NT2/D1 (cell line): ENCODE measurements at regions not wholly inside any gene's neighbourhood (a gene's known extent, or its start where the extent isn't known, plus 50 kb on each side); places are given as distances from the start of the nearest gene placed in this dataset.

Experiments
- YY1 ChIP-seq: IDR thresholded peaks from 2 replicates; pipeline ENCODE4 v1.6.1; 2011; ENCODE audit not compliant: insufficient read length, insufficient read depth
- ZNF274 ChIP-seq: IDR thresholded peaks from 2 replicates; pipeline ENCODE4 v1.6.1; 2011; ENCODE audit warnings: mild to moderate bottlenecking, low read depth, low read length

GRCh38 chr7:149655784-149656183 lies 117.6 kb downstream of the ZNF467 start:
- TF ChIP-seq ZNF274 (no peak), YY1 (no peak)
